GM21423 (cell line): ENCODE measurements at regions not wholly inside any gene's neighbourhood (a gene's known extent, or its start where the extent isn't known, plus 50 kb on each side); places are given as distances from the start of the nearest gene placed in this dataset.

ENCODE experiments used
- ATAC-seq: cut with Tn5 transposase; IDR thresholded peaks from one replicate; pipeline ENCODE4 v1.9.1; 2021; ENCODE audit warnings: mild to moderate bottlenecking, moderate library complexity; ENCODE audit not compliant: unreplicated experiment

- ATAC-seq: no peak
These were observed 151.7 kb downstream of the DLEU7 start for GRCh38 chr13:50691681-50692263.

GRCh38 chr13:50692396-50692915, 151.0 kb downstream of the DLEU7 start:
- ATAC-seq: no peak

GRCh38 chr13:50693727-50694126, 149.8 kb downstream of the DLEU7 start:
- ATAC-seq: no peak

GRCh38 chr13:50697746-50698539, 145.5 kb downstream of the DLEU7 start:
- no peak for ATAC-seq

- no peak for ATAC-seq
These were observed 143.4 kb downstream of the DLEU7 start for GRCh38 chr13:50699874-50700663.

- ATAC-seq: no peak
These were observed 142.7 kb downstream of the DLEU7 start for GRCh38 chr13:50700664-50701305.

GRCh38 chr13:50701469-50701868, 142.0 kb downstream of the DLEU7 start:
- no peak for ATAC-seq

GRCh38 chr13:50706505-50706904, 137.0 kb downstream of the DLEU7 start:
- no peak for ATAC-seq

GRCh38 chr13:50707628-50708027, 135.9 kb downstream of the DLEU7 start:
- no peak for ATAC-seq

- no peak for ATAC-seq
These were observed 135.0 kb downstream of the DLEU7 start for GRCh38 chr13:50708461-50708860.

- ATAC-seq: no peak
These were observed 134.4 kb downstream of the DLEU7 start for GRCh38 chr13:50709058-50709457.

- no peak for ATAC-seq
These were observed 132.2 kb downstream of the DLEU7 start for GRCh38 chr13:50711131-50711815.

GRCh38 chr13:50711996-50712395, 131.5 kb downstream of the DLEU7 start:
- no peak for ATAC-seq

- ATAC-seq: no peak
These were observed 131.0 kb downstream of the DLEU7 start for GRCh38 chr13:50712456-50712855.

- ATAC-seq: no peak
These were observed 130.6 kb downstream of the DLEU7 start for GRCh38 chr13:50712881-50713280.

- ATAC-seq: peak; percentile 93
These were observed 129.8 kb downstream of the DLEU7 start for GRCh38 chr13:50713523-50714248.

- ATAC-seq: no peak
These were observed 128.6 kb downstream of the DLEU7 start for GRCh38 chr13:50714891-50715290.

- ATAC-seq: no peak
These were observed 127.9 kb downstream of the DLEU7 start for GRCh38 chr13:50715402-50716146.
